ENCODE measurements at regions not wholly inside any gene's neighbourhood (a gene's known extent, or its start where the extent isn't known, plus 50 kb on each side); places are given as distances from the start of the nearest gene placed in this dataset.

- Histone ChIP-seq H3K36me3 (ENCODE audit: low read depth, low read length) (0 out of 2 replicates have a peak, but pooled peaks cover 4% of the 10 kb centered on the region), H3K79me2 (ENCODE audit: low read length) (no peaks in the 10 kb centered on the region), H3K9me2 (replicated peaks; ENCODE audit: low read length) (no peaks in the 10 kb centered on the region), H3K4me3 (ENCODE audit: low read length) (no peak overlapping the region), H3K4me1 (ENCODE audit: insufficient read depth, low read length) (peaks cover 7% of the 10 kb centered on the region), H4K20me1 (ENCODE audit: low read length) (no peaks in the 10 kb centered on the region), H3F3A (ENCODE audit: low read length, unreplicated experiment) (no peaks in the 10 kb centered on the region), H3K27me3 (ENCODE audit: low read length) (no peaks in the 10 kb centered on the region), H3K9ac (ENCODE audit: low read length) (no peak overlapping the region), H3K9me3 (ENCODE audit: low read length) (no peaks in the 10 kb centered on the region), H3K27ac (ENCODE audit: low read length) (no peak overlapping the region), H2AFZ (ENCODE audit: low read length) (no peak overlapping the region), H3K4me2 (ENCODE audit: low read length) (no peak overlapping the region)
- POLR2A ChIA-PET (ENCODE audit: unreplicated experiment): no interaction called here
- BruUV-seq (replicated peaks): no TSS peak
- CTCF ChIA-PET: no interaction called here
- no peak for TF ChIP-seq EZH2 (IDR thresholded peaks at IDR 0.05; ENCODE audit: low read length, unreplicated experiment)
- TF ChIP-seq EZH2phosphoT487 (IDR thresholded peaks at IDR 0.05; ENCODE audit: borderline replicate concordance, low read length): no peak
- TF ChIP-seq CTCF (conservative IDR thresholded peaks at IDR 0.05; ENCODE audit: low read depth, low read length): no peak
- DNase-seq (no peak), ATAC-seq (no peak)
- intact Hi-C loops (cut with micrococcal nuclease): no loop called here
Observed at GRCh38 chr12:124435806-124436345, 131.5 kb downstream of the NCOR2 start.

DNA sequence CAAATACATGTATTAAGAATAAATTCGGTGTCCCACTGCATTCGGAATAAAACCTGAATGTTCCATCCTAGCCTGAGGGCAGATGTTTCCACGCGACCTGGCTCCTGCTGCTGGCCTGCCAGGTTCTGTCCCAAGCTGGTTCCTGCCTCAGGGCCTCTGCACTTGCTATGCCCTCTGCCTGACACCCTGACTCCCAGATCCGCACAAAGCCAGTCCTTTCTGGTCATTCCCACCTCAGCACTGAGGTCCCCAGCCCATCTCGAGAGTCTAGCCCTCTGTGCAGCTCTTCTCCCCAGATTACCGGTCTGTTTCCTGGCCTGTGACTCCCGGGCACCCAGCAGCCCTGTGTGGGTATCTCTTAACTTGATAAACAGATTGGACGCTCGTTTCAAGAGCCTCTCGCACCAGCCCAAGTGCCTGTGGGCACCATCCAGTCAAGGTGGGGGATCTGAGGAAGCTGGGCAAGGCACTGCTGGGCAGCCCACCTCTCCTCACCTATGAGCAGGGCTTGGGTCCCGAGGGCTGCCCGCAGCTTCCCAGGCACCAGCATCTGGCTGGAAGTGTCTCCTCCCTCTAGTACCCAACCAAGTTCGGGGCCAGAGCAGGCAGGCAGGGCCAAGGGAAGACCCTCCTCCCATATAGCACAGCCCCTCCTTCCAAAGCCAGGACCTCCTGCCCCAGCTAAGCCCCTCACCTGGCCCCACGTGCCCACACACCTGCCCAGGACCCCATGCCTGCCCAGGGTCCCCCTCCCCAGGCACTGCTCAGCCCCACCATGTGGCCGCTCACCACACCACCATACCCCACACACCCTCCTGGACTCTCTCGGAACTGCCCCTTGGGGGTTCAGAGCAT, 132.2 kb downstream of the NCOR2 start:
- H3K36me3 ChIP-seq (ENCODE audit: low read depth, low read length): 0 out of 2 replicates have a peak, but pooled peaks cover 3% of the 10 kb centered on the region
- H3K9me2 ChIP-seq (replicated peaks; ENCODE audit: low read length): no peaks in the 10 kb centered on the region
- H3F3A ChIP-seq (ENCODE audit: low read length, unreplicated experiment): no peaks in the 10 kb centered on the region
- peaks cover under 1% of the 10 kb centered on the region; the same call in 1 of the 2 replicates for H3K4me1 ChIP-seq (ENCODE audit: insufficient read depth, low read length)
- intact Hi-C loops (cut with micrococcal nuclease): no loop called here
- no peak overlapping the region for H2AFZ ChIP-seq (ENCODE audit: low read length)
- H3K79me2 ChIP-seq (ENCODE audit: low read length): no peaks in the 10 kb centered on the region
- TF ChIP-seq CTCF (conservative IDR thresholded peaks at IDR 0.05; ENCODE audit: low read depth, low read length) (no peak), EZH2 (IDR thresholded peaks at IDR 0.05; ENCODE audit: low read length, unreplicated experiment) (no peak), EZH2phosphoT487 (IDR thresholded peaks at IDR 0.05; ENCODE audit: borderline replicate concordance, low read length) (no peak)
- CTCF ChIA-PET: no interaction called here
- no peak for DNase-seq
- no peak overlapping the region for H3K4me2 ChIP-seq (ENCODE audit: low read length)
- H4K20me1 ChIP-seq (ENCODE audit: low read length): no peaks in the 10 kb centered on the region
- no peak for ATAC-seq
- no peak overlapping the region for H3K9ac ChIP-seq (ENCODE audit: low read length)
- no peak overlapping the region for H3K27ac ChIP-seq (ENCODE audit: low read length)
- no peaks in the 10 kb centered on the region for H3K9me3 ChIP-seq (ENCODE audit: low read length)
- no peak overlapping the region for H3K4me3 ChIP-seq (ENCODE audit: low read length)
- POLR2A ChIA-PET (ENCODE audit: unreplicated experiment): no interaction called here
- no TSS peak for BruUV-seq (replicated peaks)
- no peaks in the 10 kb centered on the region for H3K27me3 ChIP-seq (ENCODE audit: low read length)

DNA sequence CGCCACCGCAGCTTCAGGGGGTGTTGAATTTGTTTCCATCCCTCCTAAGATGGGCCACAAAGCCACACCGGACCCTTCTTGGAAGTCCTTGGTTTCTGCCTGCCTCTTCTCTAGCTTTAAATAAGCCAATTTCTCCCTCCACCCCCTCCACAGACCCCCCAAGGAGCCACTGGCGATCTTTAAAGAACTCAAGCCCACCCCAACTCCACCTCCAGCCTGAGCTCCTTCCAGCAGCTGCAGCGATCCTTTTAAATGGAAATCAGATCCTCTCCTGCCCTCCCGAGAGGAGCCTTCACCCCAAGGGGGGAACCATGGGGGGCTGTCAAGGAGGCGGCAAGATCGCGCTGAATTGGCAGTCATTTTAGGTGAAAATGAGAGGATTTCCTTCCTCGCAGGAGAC, 133.1 kb downstream of the NCOR2 start:
- Histone ChIP-seq H3F3A (ENCODE audit: low read length, unreplicated experiment) (no peaks in the 10 kb centered on the region), H3K36me3 (ENCODE audit: low read depth, low read length) (peaks cover 3% of the 10 kb centered on the region; the same call in 1 of the 2 replicates), H3K27ac (ENCODE audit: low read length) (no peak overlapping the region), H3K4me3 (ENCODE audit: low read length) (no peak overlapping the region), H2AFZ (ENCODE audit: low read length) (no peak overlapping the region), H3K9me2 (replicated peaks; ENCODE audit: low read length) (no peaks in the 10 kb centered on the region), H3K79me2 (ENCODE audit: low read length) (no peaks in the 10 kb centered on the region), H3K4me2 (ENCODE audit: low read length) (no peak overlapping the region), H3K9me3 (ENCODE audit: low read length) (no peaks in the 10 kb centered on the region), H3K9ac (ENCODE audit: low read length) (no peak overlapping the region), H3K4me1 (ENCODE audit: insufficient read depth, low read length) (no peaks in the 10 kb centered on the region), H4K20me1 (ENCODE audit: low read length) (no peaks in the 10 kb centered on the region), H3K27me3 (ENCODE audit: low read length) (no peaks in the 10 kb centered on the region)
- BruUV-seq (replicated peaks): no TSS peak
- TF ChIP-seq EZH2 (IDR thresholded peaks at IDR 0.05; ENCODE audit: low read length, unreplicated experiment): no peak
- no peak for TF ChIP-seq CTCF (conservative IDR thresholded peaks at IDR 0.05; ENCODE audit: low read depth, low read length)
- no peak for TF ChIP-seq EZH2phosphoT487 (IDR thresholded peaks at IDR 0.05; ENCODE audit: borderline replicate concordance, low read length)
- POLR2A ChIA-PET (ENCODE audit: unreplicated experiment): no interaction called here
- no peak for ATAC-seq
- CTCF ChIA-PET: no interaction called here
- no peak for DNase-seq
- intact Hi-C loops (cut with micrococcal nuclease): no loop called here

All from PC-3 (cell line).